Choroid plexus epithelial cell (primary cell): ENCODE measurements at regions not wholly inside any gene's neighbourhood (a gene's known extent, or its start where the extent isn't known, plus 50 kb on each side); places are given as distances from the start of the nearest gene placed in this dataset.

ENCODE experiments used
- DNase-seq: peaks from one replicate; pipeline ENCODE4 v3.0.0-alpha.2; 2010; ENCODE audit warnings: low read depth
- H3K4me3 ChIP-seq: 2 replicates; pipeline ENCODE4 v1.5.1; 2011; ENCODE audit warnings: low read depth, mild to moderate bottlenecking, control low read depth, low read length, moderate library complexity
- CTCF ChIP-seq: conservative IDR thresholded peaks from 2 replicates; pipeline ENCODE4 v1.5.1; 2011; ENCODE audit warnings: low read depth, mild to moderate bottlenecking, control low read depth, inconsistent platforms, low read length, moderate library complexity

- peak; percentile 65 for TF ChIP-seq CTCF
- H3K4me3 ChIP-seq = no peak overlapping the region
- peak; percentile 70 for DNase-seq
These were observed 218.7 kb upstream of the MDFIC2 start for GRCh38 chr3:70531063-70531657.

- no peak overlapping the region for H3K4me3 ChIP-seq
- no peak for DNase-seq
- no peak for TF ChIP-seq CTCF
These were observed 218.2 kb upstream of the MDFIC2 start for GRCh38 chr3:70530626-70531025.

- no peak for TF ChIP-seq CTCF
These were observed 214.6 kb upstream of the MDFIC2 start for GRCh38 chr3:70527026-70527425.

GRCh38 chr3:70519913-70520659 lies 207.6 kb upstream of the MDFIC2 start:
- no peak for TF ChIP-seq CTCF
- DNase-seq = peak; percentile 60
- H3K4me3 ChIP-seq = no peak overlapping the region

More at GRCh38 chr3:70527026-70527425, 214.6 kb upstream of the MDFIC2 start:
- no peak overlapping the region for H3K4me3 ChIP-seq
- peak; percentile 2 for DNase-seq

- TF ChIP-seq CTCF = no peak
- no peak overlapping the region for H3K4me3 ChIP-seq
- no peak for DNase-seq
These were observed 206.6 kb upstream of the MDFIC2 start for GRCh38 chr3:70519026-70519425.

GRCh38 chr3:70518356-70518755 lies 205.9 kb upstream of the MDFIC2 start:
- no peak overlapping the region for H3K4me3 ChIP-seq
- DNase-seq = no peak
- no peak for TF ChIP-seq CTCF
